ENCODE measurements at regions not wholly inside any gene's neighbourhood (a gene's known extent, or its start where the extent isn't known, plus 50 kb on each side); places are given as distances from the start of the nearest gene placed in this dataset.
A peak's percentile ranks its signal among the peaks of the same experiment; 100 is the strongest.

DNA sequence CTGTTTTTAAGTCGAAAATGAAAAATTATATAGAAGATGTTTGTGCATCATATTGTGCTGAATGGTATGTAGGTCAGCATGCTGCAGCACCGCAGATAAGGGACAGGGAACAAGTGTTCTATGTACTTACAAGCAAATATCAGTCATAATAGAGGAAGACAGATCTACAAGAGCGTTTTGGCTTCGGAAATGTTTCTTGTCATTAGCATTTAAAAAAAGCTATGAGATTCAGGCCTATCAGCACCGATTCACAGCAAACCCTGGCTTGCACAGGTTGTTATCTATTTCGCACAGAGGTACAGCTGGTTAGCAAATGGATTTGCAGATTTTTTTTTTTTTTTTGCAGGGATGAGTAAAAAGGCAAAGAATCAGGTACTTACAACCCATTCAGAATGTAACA is 204.2 kb upstream of the TBC1D5 start:
- DNase-seq (ENCODE audit: low read depth) = no peak

DNA sequence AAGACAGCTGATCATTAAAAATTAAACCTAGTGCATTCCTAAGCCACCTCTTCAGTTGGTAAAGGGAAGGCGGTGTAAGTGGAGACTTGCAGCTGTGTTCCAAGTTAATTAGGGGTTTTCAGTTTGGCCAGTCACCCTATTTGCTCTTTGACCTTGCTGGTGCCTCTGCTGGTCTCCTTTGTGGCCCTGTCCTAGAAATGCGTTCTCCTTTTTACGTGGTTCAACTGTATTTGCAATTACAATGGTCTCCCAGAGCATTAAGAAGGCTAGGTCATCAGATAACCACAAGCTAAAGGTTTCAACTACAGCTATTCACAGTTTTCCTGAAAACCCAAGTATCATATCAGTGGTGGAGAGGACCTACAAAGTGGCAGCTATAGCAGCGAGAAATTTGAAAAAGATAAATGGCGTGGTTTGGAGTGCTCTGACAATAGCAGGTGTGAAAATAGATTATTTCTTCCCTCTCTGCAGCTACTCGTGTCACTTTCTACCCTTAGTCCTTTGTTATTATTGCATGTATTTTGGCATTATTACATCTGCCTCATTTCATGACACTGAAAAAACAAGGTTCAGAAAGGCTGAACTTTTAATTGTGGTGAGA is 203.5 kb upstream of the TBC1D5 start:
- no peak for DNase-seq (ENCODE audit: low read depth)

DNA sequence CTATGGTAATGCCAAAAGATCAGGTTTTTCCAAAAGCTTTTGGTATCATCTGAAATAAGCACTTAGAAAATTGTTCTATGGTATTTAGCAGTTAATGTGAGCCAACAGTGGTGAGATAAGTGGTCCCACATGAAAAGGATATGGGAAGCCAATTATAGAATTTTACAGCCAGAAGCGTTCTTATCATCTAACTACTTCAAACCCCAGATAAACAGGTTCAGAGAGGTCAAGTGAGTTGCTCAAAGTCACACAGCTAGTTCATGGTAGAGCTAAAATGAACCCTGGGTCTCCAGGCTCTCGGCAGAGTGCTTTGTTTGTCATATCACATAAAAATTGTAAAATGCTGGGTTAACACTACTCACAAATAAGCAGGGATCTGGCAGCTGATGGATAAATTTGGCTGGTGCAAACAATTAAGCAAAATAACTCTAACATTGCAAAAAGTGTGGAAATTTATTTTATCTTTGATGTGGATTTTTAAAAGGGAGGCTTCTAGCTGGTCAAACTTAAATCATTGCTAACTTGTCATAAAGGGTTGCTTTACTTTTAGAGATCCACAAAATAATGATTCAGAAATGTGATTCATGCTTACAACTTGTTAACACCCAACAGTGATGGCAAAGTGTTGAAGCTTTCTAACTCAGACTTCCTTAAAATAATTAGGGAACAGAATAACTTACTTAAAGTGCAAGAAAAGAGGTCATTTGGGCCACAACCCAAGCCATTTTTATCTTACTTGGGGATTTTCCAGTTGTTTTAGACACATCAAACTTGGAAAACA is 202.8 kb upstream of the TBC1D5 start:
- peak; percentile 24 for DNase-seq (ENCODE audit: low read depth)

DNA sequence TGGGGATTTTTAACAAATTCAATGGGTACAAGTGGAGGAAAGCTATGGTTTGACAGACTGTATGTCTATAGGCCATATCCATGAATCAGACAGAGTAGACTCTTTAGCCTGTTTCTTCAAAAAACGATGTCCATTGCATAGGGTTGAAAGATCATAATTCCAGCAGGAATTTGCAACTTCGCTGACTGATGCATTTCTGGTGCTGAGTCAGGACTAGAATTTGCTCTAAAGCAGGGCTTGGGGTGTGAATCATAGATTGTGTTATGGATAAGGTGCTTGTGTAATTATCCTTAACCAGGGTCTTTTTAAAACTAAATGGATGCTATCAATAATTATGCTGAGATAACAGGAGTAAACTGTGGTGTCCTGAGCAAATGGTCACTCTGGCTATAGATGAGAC is 200.4 kb upstream of the TBC1D5 start:
- peak; percentile 7 for DNase-seq (ENCODE audit: low read depth)

DNA sequence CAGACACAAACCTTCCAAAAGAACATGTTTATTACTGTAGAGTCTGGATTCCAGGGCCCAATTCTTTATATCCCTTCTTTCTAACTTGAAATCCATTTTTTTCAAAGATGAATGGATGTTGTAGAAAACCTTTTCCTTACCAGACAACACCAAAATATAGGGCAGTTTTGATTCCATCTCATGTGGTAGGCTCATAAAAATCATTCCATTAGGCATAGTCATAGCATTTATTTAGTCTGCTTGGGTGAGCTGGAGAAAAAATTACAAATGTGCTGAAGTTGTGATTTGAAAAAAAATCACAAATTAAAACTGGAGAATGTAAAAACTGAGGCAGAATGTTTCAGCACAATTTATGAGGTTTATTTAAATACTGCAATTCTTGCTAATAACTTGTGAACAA is 199.3 kb upstream of the TBC1D5 start:
- DNase-seq (ENCODE audit: low read depth) = no peak

DNA sequence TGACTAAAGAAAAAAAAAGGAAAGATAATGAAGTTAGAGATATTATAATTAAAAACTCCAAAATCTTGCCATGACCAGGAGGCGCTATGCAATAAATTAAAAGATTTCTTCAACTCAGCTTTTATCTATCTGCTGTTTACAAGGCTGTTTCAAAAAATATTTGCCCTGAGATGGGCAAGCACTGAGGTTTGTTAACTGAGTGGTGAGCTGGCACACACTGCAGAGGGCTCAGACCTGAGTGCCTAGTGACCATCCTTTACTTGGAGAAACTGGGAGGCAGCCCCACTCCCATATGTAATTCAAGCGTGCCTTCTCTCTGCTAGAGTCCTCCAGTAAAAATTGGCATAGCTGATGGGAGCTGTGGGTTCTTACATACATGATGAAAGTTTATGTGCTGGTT is 198.7 kb upstream of the TBC1D5 start:
- no peak for DNase-seq (ENCODE audit: low read depth)

DNA sequence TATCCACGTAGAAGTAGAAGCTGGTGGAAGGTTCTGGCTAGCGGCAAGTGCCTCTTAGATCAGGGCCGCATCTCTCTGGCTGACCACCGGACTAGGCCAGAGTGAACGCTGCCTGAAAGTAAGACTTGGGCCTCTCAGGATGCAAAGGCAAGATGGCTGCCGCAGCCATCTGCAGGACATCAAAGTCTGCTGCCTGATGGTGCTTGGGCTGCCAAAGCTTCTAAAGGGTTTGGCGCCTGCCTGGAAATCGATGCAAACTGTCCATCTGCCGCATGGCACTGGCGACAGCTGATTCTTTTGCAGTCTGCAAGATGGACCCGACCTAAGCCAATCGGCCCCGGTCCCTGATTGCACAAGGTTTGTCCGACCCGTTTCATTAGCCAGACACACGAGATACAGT is 196.7 kb upstream of the TBC1D5 start:
- DNase-seq (ENCODE audit: low read depth) = no peak

DNA sequence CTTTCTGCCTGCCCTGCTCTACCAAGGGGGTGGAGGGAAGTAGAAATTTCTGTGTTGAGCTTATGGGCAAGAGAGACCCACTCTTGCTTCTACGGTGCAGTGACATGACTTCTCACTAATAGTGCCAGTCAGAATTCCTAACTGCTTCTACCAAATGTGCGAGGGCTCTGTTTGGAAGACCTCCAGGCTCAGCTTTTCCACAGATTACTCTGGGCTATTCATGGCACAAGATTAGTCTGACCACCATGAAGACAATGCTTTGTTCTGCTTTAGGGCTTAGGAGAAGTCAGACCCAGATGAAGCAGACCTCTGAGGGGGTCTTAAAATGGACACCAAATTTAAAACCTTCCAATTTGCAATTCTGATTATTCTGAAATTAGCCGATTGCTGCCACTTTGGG is 195.9 kb upstream of the TBC1D5 start:
- no peak for DNase-seq (ENCODE audit: low read depth)

DNA sequence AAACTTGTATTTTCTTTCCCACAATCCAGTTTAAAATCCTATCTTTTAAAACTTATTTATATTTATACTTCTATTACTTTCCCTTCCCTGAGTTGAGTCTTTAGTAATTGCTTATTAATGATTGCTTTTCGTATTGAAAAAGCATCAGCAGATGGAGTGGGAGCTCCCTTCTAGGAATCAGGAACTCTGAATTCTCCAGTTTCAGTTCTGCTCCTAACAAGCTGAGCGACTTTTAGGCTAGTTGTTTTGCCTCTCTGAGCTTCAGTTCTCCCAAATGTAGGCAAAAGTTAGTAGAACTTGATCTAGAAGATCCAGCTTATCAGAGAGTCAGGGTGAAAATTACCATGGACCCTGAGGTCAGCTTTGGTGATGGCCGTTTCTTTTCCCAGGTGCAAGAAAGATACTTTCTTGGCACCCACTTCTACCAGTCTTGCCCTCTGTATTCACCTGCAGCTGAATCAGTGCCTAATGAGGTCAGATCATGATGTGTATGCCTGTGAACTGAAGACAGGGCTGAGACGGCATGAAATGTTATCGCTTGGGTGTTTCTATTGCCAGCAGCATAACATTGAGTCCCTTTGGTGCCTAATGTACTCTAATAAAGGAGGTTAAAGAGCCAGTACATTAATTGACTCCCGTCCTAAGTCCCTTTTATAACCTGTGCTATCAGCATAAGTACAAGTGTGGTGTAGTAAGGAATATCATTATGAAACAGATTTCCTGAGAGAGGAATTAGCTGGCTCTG is 194.5 kb upstream of the TBC1D5 start:
- DNase-seq (ENCODE audit: low read depth) = no peak

DNA sequence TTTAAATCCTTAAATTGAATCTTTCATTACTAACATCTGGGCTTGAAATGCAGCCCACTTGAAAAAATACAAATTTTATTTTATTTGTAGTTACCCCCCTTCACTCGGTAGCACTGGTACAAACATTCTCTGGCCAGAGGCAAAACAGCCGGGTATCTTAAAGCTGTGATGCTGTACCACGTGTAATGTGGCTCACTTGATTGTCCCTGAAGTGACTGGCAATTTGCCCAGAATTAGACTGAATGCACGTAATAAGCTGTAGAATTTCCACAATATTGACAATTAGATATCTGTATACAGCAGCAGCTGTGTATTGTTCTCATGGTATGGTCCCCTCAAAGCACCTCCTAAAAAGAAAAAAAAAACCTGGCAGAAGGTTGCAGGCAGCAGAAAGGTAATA is 192.8 kb upstream of the TBC1D5 start:
- peak; percentile 16 for DNase-seq (ENCODE audit: low read depth)

DNA sequence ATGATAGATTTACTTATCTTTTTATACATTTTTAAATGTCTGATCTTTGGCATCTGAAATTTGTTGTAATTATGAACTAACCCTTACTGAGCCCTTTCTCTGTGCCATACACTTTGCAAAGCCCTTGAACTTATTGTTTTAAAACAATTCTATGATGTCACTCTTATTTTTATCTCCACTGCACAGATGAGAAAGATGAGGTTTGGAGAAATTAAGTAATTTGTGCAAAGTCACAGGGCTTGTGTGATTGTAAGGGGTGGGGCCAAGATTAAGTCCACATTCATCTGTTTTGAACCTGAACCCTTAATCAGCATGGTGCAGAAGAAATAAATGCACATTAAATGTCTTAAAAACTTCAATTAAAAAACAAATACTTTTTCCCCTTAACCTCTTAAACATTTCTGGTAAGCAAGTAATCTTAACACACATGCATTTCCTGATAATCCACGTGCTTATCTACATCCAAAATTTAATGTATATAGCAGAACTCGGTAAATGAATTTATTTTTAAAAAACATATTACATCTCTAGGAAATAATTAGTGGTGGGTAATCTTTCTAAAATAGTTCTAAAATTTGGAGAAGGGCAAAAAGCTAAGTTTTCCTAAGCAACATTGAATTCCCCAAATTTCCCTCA is 189.8 kb upstream of the TBC1D5 start:
- no peak for DNase-seq (ENCODE audit: low read depth)

DNA sequence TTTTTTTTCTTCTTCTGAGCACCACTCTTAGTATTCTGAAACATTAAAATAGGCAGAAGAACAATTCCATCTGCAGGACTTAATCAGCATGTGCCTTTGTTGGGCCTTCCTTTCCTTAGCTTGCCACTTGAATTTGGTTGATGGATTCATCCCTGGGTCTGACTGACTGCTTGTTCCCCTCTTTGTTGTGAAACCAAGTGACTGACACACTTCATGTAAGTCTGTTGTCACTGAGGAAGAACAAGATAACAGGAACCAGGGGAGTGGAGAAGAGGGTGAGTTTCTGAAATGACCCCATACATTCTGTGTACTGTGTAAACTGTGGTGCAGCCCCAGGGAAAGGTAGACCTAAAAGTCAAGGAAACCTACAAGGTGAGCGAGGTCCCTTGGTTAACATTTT is 188.7 kb upstream of the TBC1D5 start:
- DNase-seq (ENCODE audit: low read depth) = no peak

DNA sequence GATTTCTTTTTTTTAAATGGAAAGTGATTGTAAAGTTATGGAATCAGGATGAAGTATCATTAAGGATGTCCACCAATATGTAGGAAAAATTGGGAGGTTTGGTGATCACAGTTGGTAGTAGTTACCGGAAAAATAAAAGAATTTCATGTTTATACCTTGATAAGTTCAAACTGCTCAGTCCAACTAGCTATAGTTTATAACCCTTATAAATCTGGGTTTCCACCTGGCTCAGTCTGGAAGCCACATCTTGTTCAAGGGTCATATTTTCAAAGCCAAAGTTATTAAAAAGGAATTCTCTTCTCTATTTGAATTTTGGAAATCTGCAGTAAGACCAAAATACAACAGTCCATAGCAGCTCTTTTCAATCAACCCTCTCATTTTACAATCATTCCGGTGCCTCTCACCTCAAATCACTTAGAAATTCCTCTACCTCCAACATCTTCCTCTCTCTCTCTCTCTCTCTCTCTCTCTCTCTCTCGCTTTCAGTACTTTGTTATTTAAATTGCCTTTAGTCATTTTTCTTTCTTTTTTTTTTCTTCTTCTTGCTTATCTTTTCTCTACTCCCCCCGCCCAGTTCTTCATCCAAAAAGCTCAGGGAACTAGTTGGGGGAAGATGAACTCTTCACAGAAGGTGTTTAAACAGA is 186.2 kb upstream of the TBC1D5 start:
- DNase-seq (ENCODE audit: low read depth) = no peak

DNA sequence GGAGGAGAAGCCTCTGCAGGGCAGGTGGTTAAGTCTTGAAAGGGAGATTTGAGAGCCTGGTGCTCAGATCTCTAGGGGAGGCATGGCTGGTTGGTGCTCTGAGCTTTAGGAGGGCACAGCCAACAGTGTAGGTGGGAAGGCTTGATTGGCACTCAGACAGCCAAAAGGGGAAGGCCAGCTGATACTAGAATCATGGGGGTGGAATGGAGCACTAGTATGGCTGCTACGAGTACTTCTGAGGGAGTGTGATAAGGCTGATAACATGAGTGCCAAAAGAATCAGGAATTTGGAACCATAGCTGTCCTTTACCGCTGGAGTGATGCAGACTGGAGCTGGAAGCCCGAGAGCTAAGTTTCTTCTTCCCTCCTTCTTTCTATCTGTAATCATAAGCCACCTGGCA is 184.6 kb upstream of the TBC1D5 start:
- DNase-seq (ENCODE audit: low read depth) = no peak

DNA sequence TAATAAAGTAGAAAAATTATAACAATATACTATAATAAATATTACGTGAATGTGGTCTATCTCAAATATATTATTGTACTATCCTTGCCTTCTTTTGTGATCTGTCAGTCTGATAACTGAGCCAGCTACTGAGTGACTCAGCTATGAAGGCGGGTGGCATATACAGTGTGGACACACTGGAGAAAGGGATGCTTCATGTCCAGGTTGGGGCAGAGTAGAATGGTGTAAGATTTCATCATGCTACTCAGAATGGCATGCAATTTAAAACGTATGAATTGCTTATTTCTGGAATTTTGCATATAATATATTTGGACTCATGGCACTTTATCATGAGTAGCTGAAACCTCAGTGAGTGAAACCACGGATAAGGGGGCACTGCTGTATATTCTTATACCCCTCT is 172.9 kb upstream of the TBC1D5 start:
- no peak for DNase-seq (ENCODE audit: low read depth)

DNA sequence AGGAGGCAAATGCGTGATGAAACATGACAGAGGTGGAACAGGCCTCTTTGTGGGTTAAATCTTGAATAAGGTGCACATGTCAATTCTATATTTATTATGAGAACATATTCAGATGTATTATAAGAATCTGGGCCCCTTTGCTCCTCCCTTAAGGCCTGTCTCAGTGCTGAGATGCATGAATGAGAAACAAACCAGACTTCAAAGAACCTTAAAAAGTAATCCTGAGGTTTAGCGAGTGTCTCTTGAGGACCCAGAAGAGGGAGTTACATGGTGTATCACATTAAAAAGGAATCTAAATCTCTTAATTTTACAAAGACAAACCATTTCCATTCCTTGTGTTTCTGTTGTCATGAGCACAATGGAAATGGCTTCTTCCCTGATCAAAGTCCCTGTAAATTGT is 170.9 kb upstream of the TBC1D5 start:
- no peak for DNase-seq (ENCODE audit: low read depth)

DNA sequence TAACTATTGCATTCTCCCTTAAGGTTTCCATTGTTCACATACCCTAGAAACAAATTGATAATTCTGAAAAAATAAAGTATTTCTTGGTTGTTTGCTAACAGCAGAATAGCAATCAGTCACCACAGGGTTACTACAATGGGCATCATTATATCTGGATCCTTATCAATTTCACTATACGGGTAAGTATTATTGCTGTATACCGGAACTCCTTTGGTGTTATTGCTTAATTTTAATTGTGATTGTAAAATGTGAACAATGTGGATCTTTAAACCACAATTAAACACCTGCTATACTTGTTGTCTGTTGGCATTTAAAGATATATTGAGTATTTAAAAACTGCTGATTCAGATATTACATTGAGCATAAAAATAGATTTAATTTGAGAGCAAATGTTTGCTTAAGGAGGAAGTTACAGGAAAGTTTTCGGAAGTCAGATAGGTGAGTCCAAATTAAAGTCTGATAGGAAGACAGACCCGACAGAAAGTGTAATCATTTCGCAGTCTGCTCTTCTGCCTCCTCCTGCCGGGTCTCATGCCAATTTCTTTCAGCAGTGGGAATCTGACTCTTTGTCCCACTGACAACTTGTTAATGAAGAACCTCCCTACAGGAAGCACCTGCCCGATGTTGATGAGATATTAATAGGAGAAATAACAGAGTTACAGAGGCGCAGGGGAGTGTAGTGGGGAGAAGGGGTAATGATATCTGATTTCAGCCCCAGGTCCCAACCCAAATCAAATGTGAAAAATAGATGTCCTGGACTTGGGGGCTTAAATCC is 169.7 kb upstream of the TBC1D5 start:
- DNase-seq (ENCODE audit: low read depth) = no peak

DNA sequence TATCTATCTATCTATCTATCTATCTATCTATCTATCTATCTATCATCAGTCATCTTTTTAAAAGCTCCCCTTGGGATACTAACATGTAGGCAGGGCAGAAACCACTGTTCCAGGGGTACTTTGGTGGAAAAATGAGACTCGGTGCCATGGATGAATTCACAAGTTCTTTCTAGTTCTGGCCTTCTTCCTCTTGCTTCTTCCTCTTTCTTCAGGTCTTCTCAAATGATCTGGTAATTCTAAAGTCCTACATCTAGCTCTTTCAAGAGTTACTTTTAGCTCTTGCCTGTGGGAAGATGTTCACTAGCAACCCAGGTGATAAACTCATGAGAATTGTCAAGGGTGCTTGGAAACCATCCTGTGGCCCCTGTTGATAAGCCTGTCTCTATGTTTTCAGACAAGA is 168.5 kb upstream of the TBC1D5 start:
- no peak for DNase-seq (ENCODE audit: low read depth)

DNA sequence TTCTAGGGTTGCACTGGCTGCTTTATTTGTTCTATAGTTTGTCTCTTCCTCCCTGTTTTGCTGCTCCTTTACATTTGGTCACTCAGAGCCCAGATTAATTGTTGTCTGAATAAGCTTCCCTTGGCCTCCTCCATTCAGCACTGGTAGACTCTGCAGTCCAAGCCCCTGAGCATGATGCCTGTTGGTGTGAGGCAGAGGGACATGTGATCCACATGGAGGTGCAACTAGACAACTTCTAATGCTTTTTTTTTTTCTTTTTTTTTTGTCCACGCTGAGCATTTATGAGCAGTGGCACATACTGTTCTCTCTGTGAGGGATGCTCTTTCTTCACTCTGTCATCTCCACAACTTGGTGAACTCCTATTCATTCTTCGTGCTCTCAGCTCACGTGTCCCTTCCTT is 167.3 kb upstream of the TBC1D5 start:
- DNase-seq (ENCODE audit: low read depth) = no peak

DNA sequence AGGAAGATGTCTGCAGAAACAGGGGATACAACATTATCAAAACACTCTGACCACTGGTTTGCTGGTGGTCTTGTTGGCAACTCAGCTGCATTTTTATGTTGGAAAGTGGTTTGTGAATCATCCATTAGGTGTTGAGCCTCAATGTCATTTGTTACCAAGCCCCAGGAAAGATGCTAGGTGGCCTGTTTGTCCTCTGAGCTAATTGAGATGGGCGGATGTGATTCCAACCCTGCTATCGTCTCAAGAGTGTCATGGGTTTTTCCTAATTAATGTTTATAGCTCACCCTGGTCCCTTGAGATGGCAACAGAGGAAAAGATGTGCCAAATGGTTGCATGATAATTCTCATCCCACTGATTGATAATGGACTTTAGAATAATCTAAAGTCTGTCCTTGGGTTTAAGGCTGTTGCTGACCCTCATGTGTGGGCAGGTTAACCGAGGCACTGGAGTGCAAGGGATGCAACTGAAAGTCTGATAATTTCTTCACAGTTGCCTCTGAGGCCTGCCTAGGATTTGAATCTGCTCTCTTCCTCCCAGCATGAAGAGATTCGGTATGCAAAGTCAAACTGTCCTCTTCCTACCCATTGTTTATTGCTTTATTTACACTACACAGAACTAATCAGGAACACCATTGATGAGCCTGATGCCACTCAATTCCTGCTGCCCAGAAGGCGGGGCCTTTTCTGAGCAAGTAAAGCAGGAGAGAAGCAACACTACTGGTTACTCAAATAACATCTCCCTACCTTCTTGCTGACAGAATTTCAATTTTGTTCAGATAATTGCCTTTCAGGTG is 166.2 kb upstream of the TBC1D5 start:
- no peak for DNase-seq (ENCODE audit: low read depth)

DNA sequence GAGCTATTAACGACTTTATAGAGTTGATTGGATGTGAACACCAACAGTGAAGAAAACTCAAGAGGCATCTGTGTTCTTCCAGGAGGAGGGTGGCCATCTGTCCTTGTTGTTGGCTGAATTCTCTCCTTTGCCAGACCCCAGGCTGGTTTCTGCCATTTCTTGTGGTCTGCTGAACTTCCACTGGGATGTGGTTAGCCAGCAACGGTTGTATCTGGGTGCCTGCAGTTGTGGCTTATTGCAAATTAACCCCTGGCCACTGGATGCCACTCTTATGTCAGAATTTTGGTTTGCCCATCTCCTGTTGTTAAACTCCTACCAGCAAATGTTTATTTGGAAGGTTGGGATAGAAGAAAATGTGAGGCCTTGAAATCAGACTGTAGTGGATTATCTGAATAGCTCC is 163.6 kb upstream of the TBC1D5 start:
- DNase-seq (ENCODE audit: low read depth) = no peak

Data from renal cortical epithelial cell (primary cell).